Right cardiac atrium (tissue), 5 donors: ENCODE measurements at regions not wholly inside any gene's neighbourhood (a gene's known extent, or its start where the extent isn't known, plus 50 kb on each side); places are given as distances from the start of the nearest gene placed in this dataset.

Experiments
- ATAC-seq, 2 donors: fragments of 200-7000 bp; cut with Tn5 transposase; one replicate each; pipeline versions ENCODE4 v1.8.0 to v1.9.1; 2020; ENCODE audit warnings: moderate library complexity in 2 of 2, mild to moderate bottlenecking in 1 of 2
- DNase-seq, 3 donors: peaks; one replicate each; pipeline ENCODE4 v3.0.0-alpha.2; 2020
- H3K27ac ChIP-seq: one replicate; pipeline ENCODE4 v1.5.1; 2013; ENCODE audit warnings: mild to moderate bottlenecking, low read length, control low read depth, moderate library complexity
- H3K27me3 ChIP-seq: one replicate; pipeline ENCODE4 v1.6.1; 2013; ENCODE audit not compliant: control insufficient read depth, insufficient read depth
- H3K4me1 ChIP-seq: one replicate; pipeline ENCODE4 v1.6.1; 2013; ENCODE audit warnings: low read length; ENCODE audit not compliant: control insufficient read depth, insufficient read depth
- H3K4me3 ChIP-seq: one replicate; pipeline ENCODE4 v1.5.1; 2013; ENCODE audit warnings: low read length, control low read depth
- H3K9me3 ChIP-seq: one replicate; pipeline ENCODE4 v1.6.1; 2013; ENCODE audit warnings: low read length; ENCODE audit not compliant: control insufficient read depth
- WGBS: extraction: QIAGEN DNeasy Blood & Tissue Kit; methylation state at CpG from one replicate; pipeline ENCODE4 v1.1.7; 2013; 5-methylcytosine and 5-hydroxymethylcytosine counted together
- intact Hi-C, 4 donors: fragments of 100-400 bp; cut with DNase I; formaldehyde crosslinking; loops; one replicate each; pipeline versions ENCODE4 v1.11.0 to v1.14.0; 2022 to 2023
- donor health status: healthy with polysubstance abuse.
- donor health status: DM: no; HTN: yes; CAD: no.
- donor health status: DM: no; HTN: no; CAD: no.
- donor health status: DM: no; HTN: yes; CAD: no; lungs with severe emphysema.
- donor health status: DM: yes; HTN: yes; CAD: no.

DNA sequence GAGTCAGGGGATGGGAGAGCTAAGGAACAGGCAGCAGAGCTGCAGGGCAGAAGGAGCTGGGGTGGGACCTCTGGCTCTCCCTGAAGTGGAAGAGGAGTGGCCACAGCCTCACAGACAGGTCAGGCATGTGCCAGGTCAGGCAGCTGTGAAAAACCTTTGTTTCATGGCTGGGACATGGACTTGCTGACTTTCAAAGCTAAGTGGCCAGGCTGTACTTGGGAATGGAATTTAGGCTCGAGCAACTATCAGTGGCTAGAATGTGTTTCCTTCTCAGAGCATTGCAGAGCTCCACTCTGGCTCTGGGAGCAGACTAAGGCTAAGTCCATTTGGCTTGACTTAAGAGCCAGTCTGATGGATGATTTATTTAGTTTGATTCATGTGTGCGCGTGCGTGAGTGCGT, 385.1 kb downstream of the LMX1A start:
- H3K4me3 ChIP-seq = no peak overlapping the region
- no peak for DNase-seq
- peaks cover 3% of the 10 kb centered on the region for H3K9me3 ChIP-seq
- H3K4me1 ChIP-seq = no peaks in the 10 kb centered on the region
- ATAC-seq = no peak
- H3K27ac ChIP-seq = no peak overlapping the region
- 87% methylated on average over 5 of the region's 5 CpGs for WGBS
- H3K27me3 ChIP-seq = no peaks in the 10 kb centered on the region
- intact Hi-C loops = no loop called here

GRCh38 chr1:164969253-164969652, 387.3 kb downstream of the LMX1A start:
- no peak overlapping the region for H3K27ac ChIP-seq
- 85% methylated on average over 2 of the region's 2 CpGs for WGBS
- DNase-seq (no peak), ATAC-seq (no peak)
- peaks cover 2% of the 10 kb centered on the region for H3K9me3 ChIP-seq
- H3K27me3 ChIP-seq = no peaks in the 10 kb centered on the region
- H3K4me3 ChIP-seq = no peak overlapping the region
- intact Hi-C loops = no loop called here
- no peaks in the 10 kb centered on the region for H3K4me1 ChIP-seq

DNA sequence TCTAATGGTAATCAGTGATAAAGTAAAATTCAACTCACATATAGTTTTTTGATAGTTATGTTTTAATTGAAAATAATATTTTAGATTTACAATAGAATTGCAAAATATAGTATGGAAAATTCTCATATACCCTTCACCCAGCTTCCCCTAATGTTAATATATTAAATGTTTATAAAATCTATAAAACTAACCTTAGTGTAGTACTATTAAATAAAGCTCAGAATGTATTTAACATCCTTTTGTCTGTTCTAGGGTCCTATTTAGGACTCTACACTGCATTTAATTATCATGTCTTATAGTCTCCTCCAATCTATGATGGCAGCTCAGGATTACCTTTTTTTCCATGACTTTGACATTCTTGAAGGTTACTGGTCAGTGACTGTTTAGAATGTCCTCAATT, 389.2 kb downstream of the LMX1A start:
- Histone ChIP-seq H3K27ac (no peak overlapping the region), H3K27me3 (no peaks in the 10 kb centered on the region), H3K4me3 (no peak overlapping the region), H3K9me3 (peaks cover 2% of the 10 kb centered on the region), H3K4me1 (no peaks in the 10 kb centered on the region)
- intact Hi-C loops = no loop called here
- ATAC-seq (no peak), DNase-seq (no peak)

- ATAC-seq (no peak), DNase-seq (no peak)
- Histone ChIP-seq H3K9me3 (no peaks in the 10 kb centered on the region), H3K4me1 (no peaks in the 10 kb centered on the region), H3K27ac (no peak overlapping the region), H3K4me3 (no peak overlapping the region), H3K27me3 (no peaks in the 10 kb centered on the region)
- intact Hi-C loops = no loop called here
- 74% methylated on average over 2 of the region's 2 CpGs for WGBS
Measured at GRCh38 chr1:164961715-164962114, 394.8 kb downstream of the LMX1A start.

- Histone ChIP-seq H3K27me3 (no peaks in the 10 kb centered on the region), H3K4me3 (no peak overlapping the region), H3K27ac (no peak overlapping the region), H3K4me1 (no peaks in the 10 kb centered on the region), H3K9me3 (no peaks in the 10 kb centered on the region)
- ATAC-seq (no peak), DNase-seq (peak in 1 of 3 donors; percentile 17)
- intact Hi-C loops = no loop called here
- 72% methylated on average over 6 of the region's 6 CpGs for WGBS
Measured at GRCh38 chr1:164958982-164959768, 397.3 kb downstream of the LMX1A start.

- WGBS = 60% methylated on average over 3 of the region's 3 CpGs
- Histone ChIP-seq H3K9me3 (peaks cover 3% of the 10 kb centered on the region), H3K27me3 (no peaks in the 10 kb centered on the region), H3K4me1 (peaks cover 2% of the 10 kb centered on the region), H3K27ac (no peak overlapping the region), H3K4me3 (no peak overlapping the region)
- ATAC-seq (no peak), DNase-seq (no peak)
- intact Hi-C loops = no loop called here
Measured at GRCh38 chr1:164953815-164954214, 394.8 kb downstream of the PBX1 start.

DNA sequence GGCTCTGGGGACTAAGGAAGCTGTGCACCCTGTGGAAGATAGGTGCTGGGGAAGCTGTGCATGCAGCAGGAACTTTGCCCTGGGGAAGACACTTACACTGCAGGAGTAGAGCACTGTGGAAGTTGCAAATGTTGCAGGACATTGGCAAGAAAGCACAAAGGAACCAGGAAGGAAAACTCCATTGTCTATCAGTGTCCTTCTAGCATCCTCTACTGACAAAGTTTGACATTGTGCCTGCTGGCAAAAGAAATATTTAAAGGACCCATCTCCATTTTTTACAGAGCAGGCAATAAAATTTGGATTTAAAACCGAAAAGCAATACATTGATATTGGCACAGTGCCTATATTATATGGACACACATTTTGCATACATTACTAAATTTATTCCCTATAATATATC, 394.1 kb downstream of the PBX1 start:
- H3K9me3 ChIP-seq = peaks cover 3% of the 10 kb centered on the region
- 61% methylated on average over 1 of the region's 1 CpG for WGBS
- intact Hi-C loops = no loop called here
- DNase-seq (no peak), ATAC-seq (no peak)
- H3K27ac ChIP-seq = no peak overlapping the region
- no peak overlapping the region for H3K4me3 ChIP-seq
- H3K27me3 ChIP-seq = no peaks in the 10 kb centered on the region
- peaks cover 2% of the 10 kb centered on the region for H3K4me1 ChIP-seq

DNA sequence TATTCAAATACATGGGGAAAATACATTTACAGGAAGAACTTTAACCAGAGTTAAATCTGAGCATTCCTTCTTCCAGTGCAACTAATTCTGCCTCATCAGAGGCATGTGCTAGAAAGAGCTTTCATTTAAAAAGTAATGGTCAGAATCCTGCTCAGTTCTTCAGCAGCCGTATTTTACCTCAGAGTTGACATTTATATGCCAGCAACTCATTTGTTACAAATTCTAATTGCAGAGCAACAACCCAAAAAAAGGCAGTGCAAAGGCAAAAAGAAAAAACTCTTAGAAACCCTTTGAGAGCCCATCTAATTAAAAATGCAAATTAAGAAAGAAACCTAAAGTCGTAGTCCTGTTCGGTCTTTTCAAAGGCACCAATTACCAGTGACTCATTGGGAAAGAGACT, 392.5 kb downstream of the PBX1 start:
- peaks cover 2% of the 10 kb centered on the region for H3K4me1 ChIP-seq
- H3K9me3 ChIP-seq = peaks cover 3% of the 10 kb centered on the region
- DNase-seq = no peak
- H3K27me3 ChIP-seq = no peaks in the 10 kb centered on the region
- intact Hi-C loops = no loop called here
- H3K4me3 ChIP-seq = no peak overlapping the region
- ATAC-seq = no peak
- WGBS = 93% methylated on average over 3 of the region's 3 CpGs
- no peak overlapping the region for H3K27ac ChIP-seq

DNA sequence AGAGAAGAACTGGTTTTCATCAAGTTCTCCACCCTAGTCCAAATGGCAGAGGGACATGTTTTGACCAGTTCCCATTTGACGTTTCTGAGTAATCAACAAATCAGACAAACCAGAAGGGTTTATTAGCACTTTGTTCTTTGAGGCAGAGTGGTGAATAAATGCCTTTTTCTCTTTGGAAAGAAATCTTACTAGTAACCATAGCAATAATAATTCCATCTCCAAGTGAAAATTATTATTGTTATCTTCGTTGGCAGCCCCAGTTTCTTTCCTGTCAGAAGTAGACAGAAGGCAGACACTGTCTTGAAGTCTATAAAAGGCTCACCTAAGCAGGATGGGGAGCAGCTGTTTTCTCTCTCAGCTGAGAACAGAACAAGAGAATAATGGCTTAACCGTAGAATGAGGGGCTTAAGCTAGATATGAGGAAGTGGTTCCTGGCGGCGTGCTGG, 391.6 kb downstream of the PBX1 start:
- intact Hi-C loops = no loop called here
- Histone ChIP-seq H3K4me1 (peaks cover 2% of the 10 kb centered on the region), H3K4me3 (no peak overlapping the region), H3K9me3 (peaks cover 3% of the 10 kb centered on the region), H3K27ac (no peak overlapping the region), H3K27me3 (no peaks in the 10 kb centered on the region)
- 23% methylated on average over 5 of the region's 5 CpGs for WGBS
- ATAC-seq (no peak), DNase-seq (peak in 1 of 3 donors; percentile 41)

DNA sequence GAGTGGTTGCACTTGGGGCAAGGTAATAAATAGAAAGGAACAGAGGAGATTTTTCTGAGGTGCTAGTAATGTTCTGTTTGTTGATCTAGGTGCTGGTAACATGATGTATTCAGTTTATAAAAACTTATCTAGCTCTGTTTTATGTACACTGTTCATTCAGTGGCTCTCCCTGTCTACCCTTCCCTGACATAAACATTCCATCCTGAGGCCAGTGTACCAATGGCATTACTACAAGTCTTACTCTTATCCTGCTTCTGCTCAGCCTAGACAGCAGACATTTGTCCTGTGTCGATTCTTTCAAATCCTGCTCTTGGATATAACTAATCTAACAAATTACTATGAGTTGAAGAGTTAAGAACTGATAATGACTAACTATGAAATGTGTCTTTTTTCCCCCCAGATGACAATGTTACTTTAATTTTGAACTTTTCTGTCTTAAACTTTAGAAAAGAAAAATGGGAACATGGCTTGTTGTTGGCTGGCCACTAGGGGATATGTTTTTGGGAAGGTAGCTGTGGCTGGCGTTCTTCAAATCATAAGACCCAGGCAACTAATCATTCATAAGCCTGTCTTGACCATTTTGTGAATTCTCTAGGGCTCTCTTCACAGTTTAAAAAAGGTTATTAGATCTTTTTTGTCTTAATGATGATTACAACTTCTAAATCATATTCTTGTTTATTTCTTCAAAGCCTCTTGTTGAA, 390.9 kb downstream of the PBX1 start:
- ATAC-seq (no peak), DNase-seq (no peak)
- Histone ChIP-seq H3K4me1 (peaks cover 2% of the 10 kb centered on the region), H3K9me3 (peaks cover 3% of the 10 kb centered on the region), H3K27me3 (no peaks in the 10 kb centered on the region), H3K4me3 (no peak overlapping the region), H3K27ac (no peak overlapping the region)
- intact Hi-C loops = no loop called here
- WGBS = 66% methylated on average over 2 of the region's 2 CpGs

- ATAC-seq (no peak), DNase-seq (no peak)
- intact Hi-C loops = no loop called here
- WGBS = 90% methylated on average over 1 of the region's 1 CpG
- H3K27me3 ChIP-seq = no peaks in the 10 kb centered on the region
- H3K9me3 ChIP-seq = peaks cover 3% of the 10 kb centered on the region
- no peak overlapping the region for H3K27ac ChIP-seq
- peaks cover 2% of the 10 kb centered on the region for H3K4me1 ChIP-seq
- H3K4me3 ChIP-seq = no peak overlapping the region
Measured at GRCh38 chr1:164948101-164948500, 389.1 kb downstream of the PBX1 start.
